GM10266 (cell line): ENCODE measurements at regions not wholly inside any gene's neighbourhood (a gene's known extent, or its start where the extent isn't known, plus 50 kb on each side); places are given as distances from the start of the nearest gene placed in this dataset.
"Not testable (repeated sequence)": the region's sequence is repeated elsewhere in the genome, so short reads cannot be mapped to it uniquely, and the experiment has no call there.

Source experiments
- DNase-seq: peaks from one replicate; pipeline ENCODE4 v3.0.0; 2012; ENCODE audit errors: extremely low spot score
- CTCF ChIP-seq: IDR thresholded peaks from 2 replicates; pipeline ENCODE4 v1.5.1; 2012; ENCODE audit warnings: mild to moderate bottlenecking, low read depth; ENCODE audit not compliant: control insufficient read depth, insufficient read depth; ENCODE audit errors: missing control alignments

- no peak for DNase-seq
- TF ChIP-seq CTCF = no peak
Observed at GRCh38 chr2:31764169-31764568, 183.4 kb upstream of the SRD5A2 start.

GRCh38 chr2:31762085-31762484 lies 181.3 kb upstream of the SRD5A2 start:
- DNase-seq = no peak
- TF ChIP-seq CTCF = no peak

- DNase-seq = not testable (repeated sequence)
Observed at GRCh38 chr2:31757351-31757750, 176.6 kb upstream of the SRD5A2 start.

- DNase-seq = not testable (repeated sequence)
Observed at GRCh38 chr2:31748746-31749145, 168.0 kb upstream of the SRD5A2 start.

GRCh38 chr2:31748041-31748440 lies 167.3 kb upstream of the SRD5A2 start:
- DNase-seq = no peak
- no peak for TF ChIP-seq CTCF

- no peak for TF ChIP-seq CTCF
- no peak for DNase-seq
Observed at GRCh38 chr2:31739161-31739560, 158.4 kb upstream of the SRD5A2 start.

GRCh38 chr2:31736695-31737454 lies 156.1 kb upstream of the SRD5A2 start:
- no peak for DNase-seq
- TF ChIP-seq CTCF = no peak

GRCh38 chr2:31735716-31736115 lies 155.0 kb upstream of the SRD5A2 start:
- DNase-seq = no peak
- TF ChIP-seq CTCF = no peak
